PFSK-1 (cell line): ENCODE measurements at regions not wholly inside any gene's neighbourhood (a gene's known extent, or its start where the extent isn't known, plus 50 kb on each side); places are given as distances from the start of the nearest gene placed in this dataset.

ENCODE experiments used
- FOXP2 ChIP-seq: optimal IDR thresholded peaks from 2 replicates; pipeline ENCODE3; 2011; ENCODE audit warnings: borderline replicate concordance, control low read depth, inconsistent platforms; ENCODE audit not compliant: insufficient read depth; ENCODE audit errors: extremely low read length, extremely low read depth
- POLR2AphosphoS5 ChIP-seq: IDR thresholded peaks from 2 replicates; pipeline ENCODE4 v1.6.1; 2012; ENCODE audit warnings: low read depth, mild to moderate bottlenecking, control low read depth, low read length, moderate library complexity
- SIN3A ChIP-seq: IDR thresholded peaks from 2 replicates; pipeline ENCODE4 v1.6.1; 2012; ENCODE audit warnings: mild to moderate bottlenecking, low read length, moderate library complexity, borderline replicate concordance; ENCODE audit not compliant: insufficient read depth
- TAF1 ChIP-seq: IDR thresholded peaks from 2 replicates; pipeline ENCODE4 v1.6.1; 2012; ENCODE audit warnings: low read length, control low read depth, borderline replicate concordance; ENCODE audit not compliant: insufficient read depth
- TF ChIP-seq, protein P1 (sequence below), 2 experiments: IDR thresholded peaks; 2 replicates each; pipeline versions ENCODE4 v1.6.1 to v1.8.0; 2011 to 2012; ENCODE audit warnings: low read depth in 2 of 2, low read length in 2 of 2, control low read depth in 1 of 2, inconsistent platforms in 1 of 2, mild to moderate bottlenecking in 1 of 2, moderate library complexity in 1 of 2; ENCODE audit not compliant: insufficient read depth in 1 of 2

- TF ChIP-seq FOXP2 (no peak), POLR2AphosphoS5 (no peak), TAF1 (no peak), SIN3A (no peak)
- TF ChIP-seq, protein P1, sequence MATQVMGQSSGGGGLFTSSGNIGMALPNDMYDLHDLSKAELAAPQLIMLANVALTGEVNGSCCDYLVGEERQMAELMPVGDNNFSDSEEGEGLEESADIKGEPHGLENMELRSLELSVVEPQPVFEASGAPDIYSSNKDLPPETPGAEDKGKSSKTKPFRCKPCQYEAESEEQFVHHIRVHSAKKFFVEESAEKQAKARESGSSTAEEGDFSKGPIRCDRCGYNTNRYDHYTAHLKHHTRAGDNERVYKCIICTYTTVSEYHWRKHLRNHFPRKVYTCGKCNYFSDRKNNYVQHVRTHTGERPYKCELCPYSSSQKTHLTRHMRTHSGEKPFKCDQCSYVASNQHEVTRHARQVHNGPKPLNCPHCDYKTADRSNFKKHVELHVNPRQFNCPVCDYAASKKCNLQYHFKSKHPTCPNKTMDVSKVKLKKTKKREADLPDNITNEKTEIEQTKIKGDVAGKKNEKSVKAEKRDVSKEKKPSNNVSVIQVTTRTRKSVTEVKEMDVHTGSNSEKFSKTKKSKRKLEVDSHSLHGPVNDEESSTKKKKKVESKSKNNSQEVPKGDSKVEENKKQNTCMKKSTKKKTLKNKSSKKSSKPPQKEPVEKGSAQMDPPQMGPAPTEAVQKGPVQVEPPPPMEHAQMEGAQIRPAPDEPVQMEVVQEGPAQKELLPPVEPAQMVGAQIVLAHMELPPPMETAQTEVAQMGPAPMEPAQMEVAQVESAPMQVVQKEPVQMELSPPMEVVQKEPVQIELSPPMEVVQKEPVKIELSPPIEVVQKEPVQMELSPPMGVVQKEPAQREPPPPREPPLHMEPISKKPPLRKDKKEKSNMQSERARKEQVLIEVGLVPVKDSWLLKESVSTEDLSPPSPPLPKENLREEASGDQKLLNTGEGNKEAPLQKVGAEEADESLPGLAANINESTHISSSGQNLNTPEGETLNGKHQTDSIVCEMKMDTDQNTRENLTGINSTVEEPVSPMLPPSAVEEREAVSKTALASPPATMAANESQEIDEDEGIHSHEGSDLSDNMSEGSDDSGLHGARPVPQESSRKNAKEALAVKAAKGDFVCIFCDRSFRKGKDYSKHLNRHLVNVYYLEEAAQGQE (IDR thresholded peaks at IDR 0.05; ENCODE audit: insufficient read depth in 1 of 2, low read depth in 2 of 2, low read length in 2 of 2), result no peak
These were observed 512.1 kb upstream of the LRATD1 start for GRCh38 chr2:14120376-14120775.

DNA sequence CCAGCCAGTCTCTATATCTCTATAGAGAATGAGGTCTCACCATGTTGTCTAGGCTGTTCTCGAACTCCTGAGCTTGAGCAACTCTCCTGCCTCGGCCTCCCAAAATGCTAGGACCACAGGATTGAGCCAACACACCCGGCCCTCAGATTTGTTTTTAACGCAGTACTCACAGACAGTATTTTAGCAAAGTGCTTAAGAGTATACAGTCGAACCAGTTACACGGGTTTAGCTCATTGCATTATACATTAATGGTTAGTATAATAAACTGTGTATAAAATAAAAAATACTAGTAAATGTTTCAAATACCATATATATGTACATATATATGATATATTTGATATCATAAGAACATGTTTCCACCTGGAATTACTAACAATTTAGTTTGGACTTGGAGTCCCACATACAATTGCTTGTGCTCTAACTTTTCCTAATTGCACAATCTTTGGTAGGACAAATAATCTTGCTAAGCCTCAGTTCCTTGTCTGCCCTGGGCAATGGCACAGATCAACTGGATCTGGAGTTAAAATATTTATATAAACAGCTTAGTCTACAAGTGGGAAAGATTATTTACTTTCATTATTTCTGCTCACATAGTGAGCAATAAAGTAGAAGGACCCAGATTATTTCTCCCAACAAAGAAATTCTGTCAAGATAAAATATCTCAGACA lies 508.9 kb upstream of the LRATD1 start:
- TF ChIP-seq POLR2AphosphoS5 (no peak), TAF1 (no peak), FOXP2 (no peak)
- TF ChIP-seq, protein P1 (IDR thresholded peaks at IDR 0.05; ENCODE audit: insufficient read depth in 1 of 2, low read depth in 2 of 2, low read length in 2 of 2), result no peak

GRCh38 chr2:14125624-14126293 lies 506.8 kb upstream of the LRATD1 start:
- TF ChIP-seq FOXP2 (no peak), TAF1 (no peak), SIN3A (no peak), POLR2AphosphoS5 (no peak)
- TF ChIP-seq, protein P1 (IDR thresholded peaks at IDR 0.05; ENCODE audit: insufficient read depth in 1 of 2, low read depth in 2 of 2, low read length in 2 of 2), result no peak

- TF ChIP-seq FOXP2 (no peak), POLR2AphosphoS5 (no peak), TAF1 (no peak), SIN3A (no peak)
- TF ChIP-seq, protein P1 (IDR thresholded peaks at IDR 0.05; ENCODE audit: insufficient read depth in 1 of 2, low read depth in 2 of 2, low read length in 2 of 2), result no peak
These were observed 505.7 kb upstream of the LRATD1 start for GRCh38 chr2:14126846-14127245.
